ENCODE measurements at regions not wholly inside any gene's neighbourhood (a gene's known extent, or its start where the extent isn't known, plus 50 kb on each side); places are given as distances from the start of the nearest gene placed in this dataset.

DNA sequence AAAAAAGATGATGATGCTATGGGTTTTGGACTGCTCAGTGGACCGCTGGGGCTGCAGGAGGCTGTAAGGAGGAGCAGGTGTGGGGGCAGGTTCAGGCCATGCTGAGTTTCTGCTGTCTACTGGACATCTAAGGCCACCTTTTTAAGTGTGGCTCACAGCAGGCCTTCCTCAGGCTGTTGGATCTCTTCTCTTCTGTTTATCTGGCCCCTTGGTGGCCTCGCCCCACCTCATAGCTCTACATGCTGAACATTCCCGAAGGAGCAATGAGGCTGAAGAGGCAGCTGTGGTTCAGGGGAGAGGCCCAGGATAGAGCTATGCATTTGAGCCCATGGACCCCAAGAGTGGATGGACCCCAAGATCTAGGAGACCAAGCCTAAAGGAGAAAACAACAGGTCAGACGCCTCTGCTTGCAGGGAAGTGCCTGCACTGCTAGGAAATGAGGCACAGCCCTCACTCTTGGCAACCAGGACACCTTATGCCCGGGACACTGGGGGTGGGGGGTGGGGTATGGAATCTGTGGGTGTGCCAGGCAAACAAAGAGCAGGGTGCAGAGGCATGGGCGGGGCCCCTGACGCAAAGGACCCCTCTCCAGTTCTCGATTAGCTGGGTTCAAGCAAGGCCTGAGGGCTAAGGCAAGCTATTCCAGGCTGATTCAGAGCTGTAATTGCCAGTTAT is 168.9 kb downstream of the BCOR start:
- TF ChIP-seq, protein P1, sequence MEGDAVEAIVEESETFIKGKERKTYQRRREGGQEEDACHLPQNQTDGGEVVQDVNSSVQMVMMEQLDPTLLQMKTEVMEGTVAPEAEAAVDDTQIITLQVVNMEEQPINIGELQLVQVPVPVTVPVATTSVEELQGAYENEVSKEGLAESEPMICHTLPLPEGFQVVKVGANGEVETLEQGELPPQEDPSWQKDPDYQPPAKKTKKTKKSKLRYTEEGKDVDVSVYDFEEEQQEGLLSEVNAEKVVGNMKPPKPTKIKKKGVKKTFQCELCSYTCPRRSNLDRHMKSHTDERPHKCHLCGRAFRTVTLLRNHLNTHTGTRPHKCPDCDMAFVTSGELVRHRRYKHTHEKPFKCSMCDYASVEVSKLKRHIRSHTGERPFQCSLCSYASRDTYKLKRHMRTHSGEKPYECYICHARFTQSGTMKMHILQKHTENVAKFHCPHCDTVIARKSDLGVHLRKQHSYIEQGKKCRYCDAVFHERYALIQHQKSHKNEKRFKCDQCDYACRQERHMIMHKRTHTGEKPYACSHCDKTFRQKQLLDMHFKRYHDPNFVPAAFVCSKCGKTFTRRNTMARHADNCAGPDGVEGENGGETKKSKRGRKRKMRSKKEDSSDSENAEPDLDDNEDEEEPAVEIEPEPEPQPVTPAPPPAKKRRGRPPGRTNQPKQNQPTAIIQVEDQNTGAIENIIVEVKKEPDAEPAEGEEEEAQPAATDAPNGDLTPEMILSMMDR (IDR thresholded peaks at IDR 0.05), result no peak
- TF ChIP-seq POLR2A (IDR thresholded peaks at IDR 0.05), result no peak
- no peak for TF ChIP-seq POLR2AphosphoS5 (IDR thresholded peaks at IDR 0.05)
